ENCODE measurements at regions not wholly inside any gene's neighbourhood (a gene's known extent, or its start where the extent isn't known, plus 50 kb on each side); places are given as distances from the start of the nearest gene placed in this dataset.

DNA sequence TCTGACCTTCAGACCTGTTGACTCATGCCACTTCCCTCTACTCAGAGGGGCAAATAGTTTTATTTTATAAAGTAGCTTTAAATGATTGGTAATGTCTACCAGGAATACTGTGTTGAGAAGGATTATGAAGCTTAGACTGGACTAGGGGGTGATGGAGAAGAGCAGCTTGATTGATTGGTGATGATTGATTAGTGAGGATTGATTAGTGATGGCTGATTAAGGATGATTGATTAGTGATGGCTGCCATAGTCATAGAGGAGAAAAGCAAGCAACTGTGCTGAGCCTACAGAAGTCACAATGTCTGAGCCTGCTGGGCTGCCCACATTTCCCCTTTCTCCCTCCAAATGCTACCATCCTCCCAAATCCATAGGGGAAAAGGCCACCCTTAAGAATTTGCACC, 206.8 kb upstream of the SALL1 start:
- TF ChIP-seq, protein P1, sequence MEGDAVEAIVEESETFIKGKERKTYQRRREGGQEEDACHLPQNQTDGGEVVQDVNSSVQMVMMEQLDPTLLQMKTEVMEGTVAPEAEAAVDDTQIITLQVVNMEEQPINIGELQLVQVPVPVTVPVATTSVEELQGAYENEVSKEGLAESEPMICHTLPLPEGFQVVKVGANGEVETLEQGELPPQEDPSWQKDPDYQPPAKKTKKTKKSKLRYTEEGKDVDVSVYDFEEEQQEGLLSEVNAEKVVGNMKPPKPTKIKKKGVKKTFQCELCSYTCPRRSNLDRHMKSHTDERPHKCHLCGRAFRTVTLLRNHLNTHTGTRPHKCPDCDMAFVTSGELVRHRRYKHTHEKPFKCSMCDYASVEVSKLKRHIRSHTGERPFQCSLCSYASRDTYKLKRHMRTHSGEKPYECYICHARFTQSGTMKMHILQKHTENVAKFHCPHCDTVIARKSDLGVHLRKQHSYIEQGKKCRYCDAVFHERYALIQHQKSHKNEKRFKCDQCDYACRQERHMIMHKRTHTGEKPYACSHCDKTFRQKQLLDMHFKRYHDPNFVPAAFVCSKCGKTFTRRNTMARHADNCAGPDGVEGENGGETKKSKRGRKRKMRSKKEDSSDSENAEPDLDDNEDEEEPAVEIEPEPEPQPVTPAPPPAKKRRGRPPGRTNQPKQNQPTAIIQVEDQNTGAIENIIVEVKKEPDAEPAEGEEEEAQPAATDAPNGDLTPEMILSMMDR (IDR thresholded peaks at IDR 0.05 in 8 of 11, conservative IDR thresholded peaks at IDR 0.05 in 3 of 11) = no peak
- no peak for TF ChIP-seq POLR2A (IDR thresholded peaks at IDR 0.05)
